ENCODE measurements at regions not wholly inside any gene's neighbourhood (a gene's known extent, or its start where the extent isn't known, plus 50 kb on each side); places are given as distances from the start of the nearest gene placed in this dataset.

GRCh38 chr7:22001345-22002004 lies 55.8 kb upstream of the CDCA7L start:
- Histone ChIP-seq H3K4ac (ENCODE audit: low read depth, low read length) (no peak overlapping the region), H4K5ac (ENCODE audit: insufficient read length, low read depth, low read length) (no peak overlapping the region), H3K9ac (ENCODE audit: extremely low read depth, insufficient read length, low read length) (no peak overlapping the region), H2BK15ac (ENCODE audit: low read depth, low read length) (no peak overlapping the region), H3K4me2 (ENCODE audit: insufficient read depth, insufficient read length, low read length) (no peak overlapping the region), H3K23ac (ENCODE audit: insufficient read length, low read depth, low read length) (no peak overlapping the region), H2AK5ac (ENCODE audit: insufficient read length, low read length) (no peak overlapping the region), H4K20me1 (ENCODE audit: control insufficient read depth, insufficient read depth, insufficient read length) (no peaks in the 10 kb centered on the region), H3K14ac (ENCODE audit: insufficient read depth, low read length) (no peak overlapping the region), H2AFZ (ENCODE audit: low read length) (no peak overlapping the region), H2BK120ac (ENCODE audit: low read depth, low read length, poor library complexity, severe bottlenecking) (no peak overlapping the region), H3K79me2 (ENCODE audit: insufficient read depth, low read length) (no peaks in the 10 kb centered on the region), H3T11ph (ENCODE audit: low read length) (no peak overlapping the region), H3K4me1 (ENCODE audit: insufficient read depth, low read length) (no peaks in the 10 kb centered on the region; the same call in 1 of the 2 replicates), H4K8ac (replicated peaks; ENCODE audit: insufficient read length, low read depth, low read length) (no peak overlapping the region), H3K9me3 (ENCODE audit: control insufficient read depth, low read depth, low read length) (no peaks in the 10 kb centered on the region), H3K27me3 (ENCODE audit: insufficient read depth, low read length) (no peaks in the 10 kb centered on the region; the same call in 1 of the 2 replicates), H2BK12ac (ENCODE audit: insufficient read length, low read depth, low read length) (no peak overlapping the region), H3K79me1 (ENCODE audit: insufficient read depth, low read depth, low read length, poor library complexity, severe bottlenecking) (no peaks in the 10 kb centered on the region), H3K23me2 (ENCODE audit: insufficient read length, low read depth, low read length, poor library complexity, severe bottlenecking) (no peaks in the 10 kb centered on the region), H3K18ac (ENCODE audit: insufficient read length, low read depth, low read length) (no peak overlapping the region), H2BK20ac (ENCODE audit: low read depth, low read length, poor library complexity, severe bottlenecking) (no peak overlapping the region), H4K91ac (ENCODE audit: insufficient read length, low read depth, low read length) (no peak overlapping the region), H2BK5ac (ENCODE audit: insufficient read length, low read length) (no peak overlapping the region), H3K27ac (ENCODE audit: insufficient read length, low read depth, low read length) (no peak overlapping the region), H3K56ac (ENCODE audit: insufficient read length, low read depth, low read length) (no peak overlapping the region)
- peak; percentile 84 for TF ChIP-seq CTCF (conservative IDR thresholded peaks at IDR 0.05)
- H3K27ac Mint-ChIP-seq: no peak overlapping the region
- H3K4me3 Mint-ChIP-seq: peak overlapping the region in 1 of 2 experiments; percentile 14; a peak in 1 of 5 replicates
- no peak for DNase-seq
- no peaks in the 10 kb centered on the region for H3K27me3 Mint-ChIP-seq (ENCODE audit: low read depth)
- no CpG with 5 or more reads among the region's 8 CpGs for WGBS (ENCODE audit: extremely low coverage, insufficient read length, low lambda C conversion rate)
- no peaks in the 10 kb centered on the region for H3K36me3 Mint-ChIP-seq (ENCODE audit: insufficient read depth in 1 of 3, low read depth in 3 of 3)
- peaks cover 10 to 11% of the 10 kb centered on the region in 2 experiments for H3K4me1 Mint-ChIP-seq
- no peaks in the 10 kb centered on the region for H3K9me3 Mint-ChIP-seq

Data from H9 (cell line).